Liver (tissue), 3 donors: ENCODE measurements at regions not wholly inside any gene's neighbourhood (a gene's known extent, or its start where the extent isn't known, plus 50 kb on each side); places are given as distances from the start of the nearest gene placed in this dataset.

Experiments
- FOXA1 ChIP-seq: IDR thresholded peaks from 2 replicates; pipeline ENCODE4 v1.6.1; 2016; ENCODE audit warnings: antibody characterized with exemption
- JUND ChIP-seq, 2 donors: IDR thresholded peaks; 2 replicates each; pipeline ENCODE4 v1.6.1; 2016; ENCODE audit warnings: antibody characterized with exemption in 2 of 2
- TF ChIP-seq, protein P1 (sequence below): fragments of 150-350 bp; IDR thresholded peaks from 2 replicates; pipeline ENCODE4 v1.5.1; 2017; ENCODE audit warnings: improper control_type of control experiment, low read depth, low read length; ENCODE audit not compliant: missing input control
- TF ChIP-seq, protein P2 (sequence below): IDR thresholded peaks from 2 replicates; pipeline ENCODE4 v1.6.1; 2016; ENCODE audit warnings: antibody characterized with exemption
- TF ChIP-seq, protein P3 (sequence below): IDR thresholded peaks from 2 replicates; pipeline ENCODE4 v1.6.1; 2016; ENCODE audit warnings: antibody characterized with exemption
- TF ChIP-seq, protein P4 (sequence below): IDR thresholded peaks from 2 replicates; pipeline ENCODE4 v1.6.1; 2016; ENCODE audit warnings: antibody characterized with exemption, mild to moderate bottlenecking
- TF ChIP-seq, protein P5 (sequence below): IDR thresholded peaks from 2 replicates; pipeline ENCODE4 v1.6.1; 2016; ENCODE audit warnings: antibody characterized with exemption
- donor health status: healthy.
- donor health status: healthy.

DNA sequence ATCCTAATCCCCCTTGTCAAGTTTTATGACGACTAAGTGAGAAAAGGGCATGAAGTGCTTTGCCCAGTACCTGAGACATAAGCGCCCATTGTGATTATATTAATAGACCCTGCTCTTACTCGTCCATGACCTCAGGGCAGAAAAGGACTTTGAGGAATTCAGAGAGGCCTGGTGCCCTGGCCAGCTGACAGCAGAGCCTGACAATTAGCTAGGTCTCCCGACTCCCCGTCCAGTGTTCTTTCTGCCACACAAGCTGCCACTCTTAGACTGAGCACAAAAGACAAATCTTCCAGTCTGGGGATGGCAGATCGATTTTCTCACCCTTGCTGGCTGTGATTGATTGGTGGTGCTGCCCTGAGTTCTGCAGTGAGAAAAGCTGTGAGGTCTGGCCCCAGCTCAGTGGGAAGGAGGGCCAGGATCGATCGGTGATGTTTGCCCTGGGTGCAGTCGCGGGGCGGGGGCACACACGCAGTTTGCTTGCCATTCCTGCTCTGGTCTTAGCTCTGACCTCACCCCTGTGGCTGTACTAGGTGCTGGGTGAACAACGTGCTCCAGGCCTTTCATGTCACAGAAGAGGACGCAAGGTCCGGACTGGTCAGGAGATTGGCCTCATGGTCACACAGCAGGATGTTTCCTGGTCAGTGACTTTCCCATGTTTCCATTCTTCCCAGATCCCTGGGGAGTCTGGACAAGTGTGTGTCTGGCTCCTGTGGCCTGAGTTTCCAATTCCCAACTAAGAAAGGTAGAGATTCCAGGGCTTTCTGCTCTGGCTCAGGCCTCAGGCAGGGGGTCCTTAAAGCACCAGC lies 67.4 kb upstream of the TLE3 start:
- TF ChIP-seq, protein P1, sequence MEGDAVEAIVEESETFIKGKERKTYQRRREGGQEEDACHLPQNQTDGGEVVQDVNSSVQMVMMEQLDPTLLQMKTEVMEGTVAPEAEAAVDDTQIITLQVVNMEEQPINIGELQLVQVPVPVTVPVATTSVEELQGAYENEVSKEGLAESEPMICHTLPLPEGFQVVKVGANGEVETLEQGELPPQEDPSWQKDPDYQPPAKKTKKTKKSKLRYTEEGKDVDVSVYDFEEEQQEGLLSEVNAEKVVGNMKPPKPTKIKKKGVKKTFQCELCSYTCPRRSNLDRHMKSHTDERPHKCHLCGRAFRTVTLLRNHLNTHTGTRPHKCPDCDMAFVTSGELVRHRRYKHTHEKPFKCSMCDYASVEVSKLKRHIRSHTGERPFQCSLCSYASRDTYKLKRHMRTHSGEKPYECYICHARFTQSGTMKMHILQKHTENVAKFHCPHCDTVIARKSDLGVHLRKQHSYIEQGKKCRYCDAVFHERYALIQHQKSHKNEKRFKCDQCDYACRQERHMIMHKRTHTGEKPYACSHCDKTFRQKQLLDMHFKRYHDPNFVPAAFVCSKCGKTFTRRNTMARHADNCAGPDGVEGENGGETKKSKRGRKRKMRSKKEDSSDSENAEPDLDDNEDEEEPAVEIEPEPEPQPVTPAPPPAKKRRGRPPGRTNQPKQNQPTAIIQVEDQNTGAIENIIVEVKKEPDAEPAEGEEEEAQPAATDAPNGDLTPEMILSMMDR: no peak
- TF ChIP-seq, protein P2, sequence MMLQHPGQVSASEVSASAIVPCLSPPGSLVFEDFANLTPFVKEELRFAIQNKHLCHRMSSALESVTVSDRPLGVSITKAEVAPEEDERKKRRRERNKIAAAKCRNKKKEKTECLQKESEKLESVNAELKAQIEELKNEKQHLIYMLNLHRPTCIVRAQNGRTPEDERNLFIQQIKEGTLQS: no peak
- TF ChIP-seq JUND (IDR thresholded peaks at IDR 0.05): peak; percentile 62 to 93
- TF ChIP-seq, protein P3, sequence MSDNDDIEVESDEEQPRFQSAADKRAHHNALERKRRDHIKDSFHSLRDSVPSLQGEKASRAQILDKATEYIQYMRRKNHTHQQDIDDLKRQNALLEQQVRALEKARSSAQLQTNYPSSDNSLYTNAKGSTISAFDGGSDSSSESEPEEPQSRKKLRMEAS: peak; percentile 96
- TF ChIP-seq, protein P4, sequence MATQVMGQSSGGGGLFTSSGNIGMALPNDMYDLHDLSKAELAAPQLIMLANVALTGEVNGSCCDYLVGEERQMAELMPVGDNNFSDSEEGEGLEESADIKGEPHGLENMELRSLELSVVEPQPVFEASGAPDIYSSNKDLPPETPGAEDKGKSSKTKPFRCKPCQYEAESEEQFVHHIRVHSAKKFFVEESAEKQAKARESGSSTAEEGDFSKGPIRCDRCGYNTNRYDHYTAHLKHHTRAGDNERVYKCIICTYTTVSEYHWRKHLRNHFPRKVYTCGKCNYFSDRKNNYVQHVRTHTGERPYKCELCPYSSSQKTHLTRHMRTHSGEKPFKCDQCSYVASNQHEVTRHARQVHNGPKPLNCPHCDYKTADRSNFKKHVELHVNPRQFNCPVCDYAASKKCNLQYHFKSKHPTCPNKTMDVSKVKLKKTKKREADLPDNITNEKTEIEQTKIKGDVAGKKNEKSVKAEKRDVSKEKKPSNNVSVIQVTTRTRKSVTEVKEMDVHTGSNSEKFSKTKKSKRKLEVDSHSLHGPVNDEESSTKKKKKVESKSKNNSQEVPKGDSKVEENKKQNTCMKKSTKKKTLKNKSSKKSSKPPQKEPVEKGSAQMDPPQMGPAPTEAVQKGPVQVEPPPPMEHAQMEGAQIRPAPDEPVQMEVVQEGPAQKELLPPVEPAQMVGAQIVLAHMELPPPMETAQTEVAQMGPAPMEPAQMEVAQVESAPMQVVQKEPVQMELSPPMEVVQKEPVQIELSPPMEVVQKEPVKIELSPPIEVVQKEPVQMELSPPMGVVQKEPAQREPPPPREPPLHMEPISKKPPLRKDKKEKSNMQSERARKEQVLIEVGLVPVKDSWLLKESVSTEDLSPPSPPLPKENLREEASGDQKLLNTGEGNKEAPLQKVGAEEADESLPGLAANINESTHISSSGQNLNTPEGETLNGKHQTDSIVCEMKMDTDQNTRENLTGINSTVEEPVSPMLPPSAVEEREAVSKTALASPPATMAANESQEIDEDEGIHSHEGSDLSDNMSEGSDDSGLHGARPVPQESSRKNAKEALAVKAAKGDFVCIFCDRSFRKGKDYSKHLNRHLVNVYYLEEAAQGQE: peak; percentile 79
- TF ChIP-seq FOXA1: peak; percentile 83
- TF ChIP-seq, protein P5, sequence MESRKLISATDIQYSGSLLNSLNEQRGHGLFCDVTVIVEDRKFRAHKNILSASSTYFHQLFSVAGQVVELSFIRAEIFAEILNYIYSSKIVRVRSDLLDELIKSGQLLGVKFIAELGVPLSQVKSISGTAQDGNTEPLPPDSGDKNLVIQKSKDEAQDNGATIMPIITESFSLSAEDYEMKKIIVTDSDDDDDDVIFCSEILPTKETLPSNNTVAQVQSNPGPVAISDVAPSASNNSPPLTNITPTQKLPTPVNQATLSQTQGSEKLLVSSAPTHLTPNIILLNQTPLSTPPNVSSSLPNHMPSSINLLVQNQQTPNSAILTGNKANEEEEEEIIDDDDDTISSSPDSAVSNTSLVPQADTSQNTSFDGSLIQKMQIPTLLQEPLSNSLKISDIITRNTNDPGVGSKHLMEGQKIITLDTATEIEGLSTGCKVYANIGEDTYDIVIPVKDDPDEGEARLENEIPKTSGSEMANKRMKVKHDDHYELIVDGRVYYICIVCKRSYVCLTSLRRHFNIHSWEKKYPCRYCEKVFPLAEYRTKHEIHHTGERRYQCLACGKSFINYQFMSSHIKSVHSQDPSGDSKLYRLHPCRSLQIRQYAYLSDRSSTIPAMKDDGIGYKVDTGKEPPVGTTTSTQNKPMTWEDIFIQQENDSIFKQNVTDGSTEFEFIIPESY: peak; percentile 87
